Activated B cell treated with CpG ODN at 0.5 μM for 24 hours (primary cell): ENCODE measurements at regions not wholly inside any gene's neighbourhood (a gene's known extent, or its start where the extent isn't known, plus 50 kb on each side); places are given as distances from the start of the nearest gene placed in this dataset.

Source experiments
- ATAC-seq: fragments of 200-7000 bp; cut with Tn5 transposase; one replicate; pipeline ENCODE4 v1.10.0; 2021; ENCODE audit warnings: low read depth, mild to moderate bottlenecking, moderate library complexity
- CTCF ChIA-PET: fragments of 350-600 bp; sonication (Branson Sonifier 250); formaldehyde crosslinking; loops from one replicate; lab custom pipeline; 2021; ENCODE audit warnings: antibody characterized with exemption; lab: Charles Lee
- POLR2A ChIA-PET: fragments of 350-600 bp; sonication (Branson Sonifier 250); formaldehyde crosslinking; loops from one replicate; lab custom pipeline; 2021; ENCODE audit warnings: antibody characterized with exemption; lab: Charles Lee
- DNase-seq: peaks from one replicate; pipeline ENCODE4 v3.0.0; 2022
- H3K27ac Mint-ChIP-seq: one replicate; pipeline ENCODE4 v1.8.0; 2020; ENCODE audit warnings: mixed read lengths
- H3K27me3 Mint-ChIP-seq: one replicate; pipeline ENCODE4 v1.8.0; 2021; ENCODE audit warnings: mixed read lengths
- H3K36me3 Mint-ChIP-seq: one replicate; pipeline ENCODE4 v1.8.0; 2021; ENCODE audit warnings: low read depth, mixed read lengths
- H3K4me1 Mint-ChIP-seq: one replicate; pipeline ENCODE4 v1.8.0; 2021; ENCODE audit warnings: mixed read lengths
- H3K4me3 Mint-ChIP-seq: one replicate; pipeline ENCODE4 v1.8.0; 2020; ENCODE audit warnings: mild to moderate bottlenecking, mixed read lengths
- H3K9me3 Mint-ChIP-seq: one replicate; pipeline ENCODE4 v1.8.0; 2020; ENCODE audit warnings: mixed read lengths
- intact Hi-C: fragments of 100-400 bp; cut with micrococcal nuclease; formaldehyde crosslinking; loops from one replicate; pipeline ENCODE4 v1.15.1; 2024
- TF ChIP-seq, protein P1 (sequence below): fragments of 200-600 bp; IDR thresholded peaks from one replicate; pipeline ENCODE4 v1.8.0; 2022; ENCODE audit warnings: antibody characterized with exemption, mild to moderate bottlenecking

DNA sequence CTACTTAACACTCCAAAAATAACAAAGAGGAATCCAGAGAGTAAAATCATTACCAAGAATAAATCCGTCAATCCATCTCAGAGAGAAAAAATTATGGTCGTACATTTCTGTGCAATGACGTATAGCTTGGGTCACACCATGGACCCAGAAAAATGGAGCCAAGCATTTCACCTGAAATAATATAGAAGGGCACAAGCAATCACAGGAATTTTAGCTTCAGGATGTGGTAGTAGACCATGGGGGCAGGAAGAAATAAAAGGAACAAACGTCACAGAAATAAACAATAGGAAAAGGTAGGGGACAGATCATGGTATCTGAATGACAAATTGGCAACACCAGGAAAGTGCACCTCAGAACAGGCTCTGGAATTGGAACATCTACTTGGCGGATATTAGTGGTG, 231.0 kb downstream of the PLK2 start:
- DNase-seq (no peak), ATAC-seq (no peak)
- H3K9me3 Mint-ChIP-seq: no peaks in the 10 kb centered on the region
- no peak overlapping the region for H3K4me3 Mint-ChIP-seq
- POLR2A ChIA-PET: no interaction called here
- CTCF ChIA-PET: no interaction called here
- H3K27me3 Mint-ChIP-seq: no peaks in the 10 kb centered on the region
- intact Hi-C loops: no loop called here
- no peaks in the 10 kb centered on the region for H3K36me3 Mint-ChIP-seq
- TF ChIP-seq, protein P1, sequence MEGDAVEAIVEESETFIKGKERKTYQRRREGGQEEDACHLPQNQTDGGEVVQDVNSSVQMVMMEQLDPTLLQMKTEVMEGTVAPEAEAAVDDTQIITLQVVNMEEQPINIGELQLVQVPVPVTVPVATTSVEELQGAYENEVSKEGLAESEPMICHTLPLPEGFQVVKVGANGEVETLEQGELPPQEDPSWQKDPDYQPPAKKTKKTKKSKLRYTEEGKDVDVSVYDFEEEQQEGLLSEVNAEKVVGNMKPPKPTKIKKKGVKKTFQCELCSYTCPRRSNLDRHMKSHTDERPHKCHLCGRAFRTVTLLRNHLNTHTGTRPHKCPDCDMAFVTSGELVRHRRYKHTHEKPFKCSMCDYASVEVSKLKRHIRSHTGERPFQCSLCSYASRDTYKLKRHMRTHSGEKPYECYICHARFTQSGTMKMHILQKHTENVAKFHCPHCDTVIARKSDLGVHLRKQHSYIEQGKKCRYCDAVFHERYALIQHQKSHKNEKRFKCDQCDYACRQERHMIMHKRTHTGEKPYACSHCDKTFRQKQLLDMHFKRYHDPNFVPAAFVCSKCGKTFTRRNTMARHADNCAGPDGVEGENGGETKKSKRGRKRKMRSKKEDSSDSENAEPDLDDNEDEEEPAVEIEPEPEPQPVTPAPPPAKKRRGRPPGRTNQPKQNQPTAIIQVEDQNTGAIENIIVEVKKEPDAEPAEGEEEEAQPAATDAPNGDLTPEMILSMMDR: no peak
- H3K4me1 Mint-ChIP-seq: no peaks in the 10 kb centered on the region
- H3K27ac Mint-ChIP-seq: no peak overlapping the region

DNA sequence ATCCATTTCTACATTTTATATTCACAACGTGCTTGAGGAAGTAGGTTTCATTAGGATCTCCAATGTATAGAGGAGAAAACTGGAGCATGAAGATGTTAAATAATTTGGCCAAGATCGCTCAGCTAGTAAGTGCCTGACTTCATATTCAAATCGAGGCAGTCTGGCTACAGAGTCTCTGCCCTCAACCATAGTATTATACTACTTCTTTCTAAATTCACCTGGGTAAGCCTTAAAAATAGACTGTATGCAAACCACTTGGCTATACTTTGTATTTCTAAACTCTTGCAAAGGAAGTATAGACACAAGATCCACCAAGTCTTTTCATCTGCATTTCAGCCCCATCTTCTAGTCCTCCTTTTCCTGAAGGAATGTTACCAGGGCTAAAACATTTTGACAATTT, 232.0 kb downstream of the PLK2 start:
- Mint-ChIP-seq H3K36me3 (no peaks in the 10 kb centered on the region), H3K9me3 (no peaks in the 10 kb centered on the region), H3K4me3 (no peak overlapping the region), H3K27ac (no peak overlapping the region), H3K4me1 (no peaks in the 10 kb centered on the region), H3K27me3 (no peaks in the 10 kb centered on the region)
- TF ChIP-seq, protein P1: no peak
- no peak for ATAC-seq
- no peak for DNase-seq
- POLR2A ChIA-PET: no interaction called here
- intact Hi-C loops: no loop called here
- CTCF ChIA-PET: no interaction called here

DNA sequence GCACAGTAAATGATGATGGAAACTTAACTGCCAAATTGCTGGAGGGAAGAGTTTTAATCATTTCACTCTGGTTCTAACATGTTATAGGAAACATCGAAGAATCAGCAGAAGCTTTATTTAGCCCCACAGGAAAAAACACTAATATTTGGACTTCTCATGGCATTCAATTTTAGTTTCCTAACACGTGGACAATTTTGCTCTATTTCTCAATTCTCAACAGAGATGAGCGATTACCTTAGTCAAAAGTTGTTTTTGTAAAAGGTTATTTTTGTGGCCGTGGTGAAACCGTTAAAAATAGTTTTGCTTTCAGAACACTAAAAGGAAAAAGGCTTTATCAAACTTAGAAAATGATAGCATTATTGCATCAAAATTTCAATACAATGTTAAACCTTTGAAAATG, 235.2 kb downstream of the PLK2 start:
- Mint-ChIP-seq H3K36me3 (no peaks in the 10 kb centered on the region), H3K4me1 (no peaks in the 10 kb centered on the region), H3K27me3 (no peaks in the 10 kb centered on the region), H3K9me3 (no peaks in the 10 kb centered on the region), H3K27ac (no peak overlapping the region), H3K4me3 (no peak overlapping the region)
- no peak for ATAC-seq
- no peak for DNase-seq
- POLR2A ChIA-PET: no interaction called here
- TF ChIP-seq, protein P1: no peak
- CTCF ChIA-PET: no interaction called here
- intact Hi-C loops: no loop called here

- DNase-seq (no peak), ATAC-seq (no peak)
- no peaks in the 10 kb centered on the region for H3K4me1 Mint-ChIP-seq
- intact Hi-C loops: no loop called here
- H3K4me3 Mint-ChIP-seq: no peak overlapping the region
- H3K9me3 Mint-ChIP-seq: no peaks in the 10 kb centered on the region
- no peak overlapping the region for H3K27ac Mint-ChIP-seq
- ChIA-PET CTCF (no interaction called here), POLR2A (no interaction called here)
- TF ChIP-seq, protein P1: no peak
- no peaks in the 10 kb centered on the region for H3K36me3 Mint-ChIP-seq
- H3K27me3 Mint-ChIP-seq: no peaks in the 10 kb centered on the region
Observed at GRCh38 chr5:58224221-58224620, 235.7 kb downstream of the PLK2 start.

- no peaks in the 10 kb centered on the region for H3K9me3 Mint-ChIP-seq
- DNase-seq (no peak), ATAC-seq (no peak)
- ChIA-PET CTCF (no interaction called here), POLR2A (no interaction called here)
- TF ChIP-seq, protein P1: no peak
- H3K27ac Mint-ChIP-seq: no peak overlapping the region
- H3K36me3 Mint-ChIP-seq: no peaks in the 10 kb centered on the region
- intact Hi-C loops: no loop called here
- H3K27me3 Mint-ChIP-seq: no peaks in the 10 kb centered on the region
- H3K4me1 Mint-ChIP-seq: no peaks in the 10 kb centered on the region
- no peak overlapping the region for H3K4me3 Mint-ChIP-seq
Observed at GRCh38 chr5:58215364-58215763, 244.5 kb downstream of the PLK2 start.
